PFSK-1 (cell line): ENCODE measurements at regions not wholly inside any gene's neighbourhood (a gene's known extent, or its start where the extent isn't known, plus 50 kb on each side); places are given as distances from the start of the nearest gene placed in this dataset.

Source experiments
- FOXP2 ChIP-seq: optimal IDR thresholded peaks from 2 replicates; pipeline ENCODE3; 2011; ENCODE audit warnings: borderline replicate concordance, control low read depth, inconsistent platforms; ENCODE audit not compliant: insufficient read depth; ENCODE audit errors: extremely low read length, extremely low read depth
- POLR2AphosphoS5 ChIP-seq: IDR thresholded peaks from 2 replicates; pipeline ENCODE4 v1.6.1; 2012; ENCODE audit warnings: low read depth, mild to moderate bottlenecking, control low read depth, low read length, moderate library complexity
- REST ChIP-seq, 2 experiments: IDR thresholded peaks; 2 replicates each; pipeline versions ENCODE4 v1.6.1 to v1.8.0; 2011 to 2012; ENCODE audit warnings: low read depth in 2 of 2, low read length in 2 of 2, control low read depth in 1 of 2, inconsistent platforms in 1 of 2, mild to moderate bottlenecking in 1 of 2, moderate library complexity in 1 of 2; ENCODE audit not compliant: insufficient read depth in 1 of 2
- SIN3A ChIP-seq: IDR thresholded peaks from 2 replicates; pipeline ENCODE4 v1.6.1; 2012; ENCODE audit warnings: mild to moderate bottlenecking, low read length, moderate library complexity, borderline replicate concordance; ENCODE audit not compliant: insufficient read depth
- TAF1 ChIP-seq: IDR thresholded peaks from 2 replicates; pipeline ENCODE4 v1.6.1; 2012; ENCODE audit warnings: low read length, control low read depth, borderline replicate concordance; ENCODE audit not compliant: insufficient read depth

GRCh38 chr1:228870041-228870713, 134.9 kb downstream of the RHOU start:
- TF ChIP-seq POLR2AphosphoS5: no peak
- no peak for TF ChIP-seq FOXP2
- TF ChIP-seq REST (IDR thresholded peaks at IDR 0.05; ENCODE audit: insufficient read depth in 1 of 2, low read depth in 2 of 2, low read length in 2 of 2): no peak
- TF ChIP-seq TAF1: no peak
- TF ChIP-seq SIN3A: no peak

GRCh38 chr1:228871314-228872061, 136.2 kb downstream of the RHOU start:
- TF ChIP-seq REST (IDR thresholded peaks at IDR 0.05; ENCODE audit: insufficient read depth in 1 of 2, low read depth in 2 of 2, low read length in 2 of 2) (no peak), SIN3A (no peak), FOXP2 (no peak), TAF1 (no peak), POLR2AphosphoS5 (no peak)

GRCh38 chr1:228872080-228872479, 136.8 kb downstream of the RHOU start:
- TF ChIP-seq POLR2AphosphoS5 (no peak), SIN3A (no peak), REST (IDR thresholded peaks at IDR 0.05; ENCODE audit: insufficient read depth in 1 of 2, low read depth in 2 of 2, low read length in 2 of 2) (no peak), TAF1 (no peak), FOXP2 (no peak)

- TF ChIP-seq FOXP2 (no peak), SIN3A (no peak), POLR2AphosphoS5 (no peak)
Observed at GRCh38 chr1:228873709-228874108, 138.4 kb downstream of the RHOU start.

DNA sequence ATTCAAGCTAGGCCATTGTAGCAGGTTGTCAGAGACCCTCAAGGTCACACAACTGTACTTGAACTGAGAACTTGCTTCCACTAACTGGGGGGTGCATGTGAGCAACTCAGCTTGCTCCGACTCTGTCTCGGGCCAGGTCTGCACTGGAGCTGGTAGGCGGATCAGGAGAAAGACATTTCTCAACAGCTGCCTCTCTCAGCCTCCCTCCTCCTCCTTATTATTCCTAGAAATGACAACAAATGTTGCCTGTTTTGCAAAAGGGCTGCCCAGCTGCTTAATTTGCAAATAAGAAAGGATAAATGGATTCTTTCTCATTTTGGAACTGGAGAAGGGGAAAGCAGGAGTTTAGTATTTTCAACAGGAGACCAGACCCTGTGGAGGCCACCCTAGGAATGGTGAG, 140.5 kb downstream of the RHOU start:
- TF ChIP-seq SIN3A (no peak), TAF1 (no peak), FOXP2 (no peak), REST (IDR thresholded peaks at IDR 0.05; ENCODE audit: insufficient read depth in 1 of 2, low read depth in 2 of 2, low read length in 2 of 2) (no peak), POLR2AphosphoS5 (no peak)
